ENCODE measurements at regions not wholly inside any gene's neighbourhood (a gene's known extent, or its start where the extent isn't known, plus 50 kb on each side); places are given as distances from the start of the nearest gene placed in this dataset.

GRCh38 chr19:29292562-29292961, 79.6 kb upstream of the UQCRFS1 start:
- DNase-seq (ENCODE audit: low read depth in 2 of 2): no peak

GRCh38 chr19:29293292-29293691, 80.3 kb upstream of the UQCRFS1 start:
- no peak for DNase-seq (ENCODE audit: low read depth in 2 of 2)

- DNase-seq (ENCODE audit: low read depth in 2 of 2): no peak
Observed at GRCh38 chr19:29293736-29294342, 80.9 kb upstream of the UQCRFS1 start.

- no peak for DNase-seq (ENCODE audit: low read depth in 2 of 2)
Observed at GRCh38 chr19:29294343-29294811, 81.4 kb upstream of the UQCRFS1 start.

GRCh38 chr19:29295285-29295684, 82.3 kb upstream of the UQCRFS1 start:
- DNase-seq (ENCODE audit: low read depth in 2 of 2): no peak

GRCh38 chr19:29297381-29297780, 84.4 kb upstream of the UQCRFS1 start:
- DNase-seq (ENCODE audit: low read depth in 2 of 2): no peak

GRCh38 chr19:29299416-29300380, 86.7 kb upstream of the UQCRFS1 start:
- DNase-seq (ENCODE audit: low read depth in 2 of 2): no peak

GRCh38 chr19:29302002-29302928, 89.3 kb upstream of the UQCRFS1 start:
- DNase-seq (ENCODE audit: low read depth in 2 of 2): no peak

GRCh38 chr19:29303069-29303718, 90.2 kb upstream of the UQCRFS1 start:
- DNase-seq (ENCODE audit: low read depth in 2 of 2): no peak

- no peak for DNase-seq (ENCODE audit: low read depth in 2 of 2)
Observed at GRCh38 chr19:29303719-29304090, 90.8 kb upstream of the UQCRFS1 start.

GRCh38 chr19:29305268-29305667, 92.3 kb upstream of the UQCRFS1 start:
- DNase-seq (ENCODE audit: low read depth in 2 of 2): no peak

- no peak for DNase-seq (ENCODE audit: low read depth in 2 of 2)
Observed at GRCh38 chr19:29308977-29309590, 96.1 kb upstream of the UQCRFS1 start.

- DNase-seq (ENCODE audit: low read depth in 2 of 2): no peak
Observed at GRCh38 chr19:29309637-29310036, 96.7 kb upstream of the UQCRFS1 start.

GRCh38 chr19:29311191-29311790, 98.3 kb upstream of the UQCRFS1 start:
- DNase-seq (ENCODE audit: low read depth in 2 of 2): no peak

- no peak for DNase-seq (ENCODE audit: low read depth in 2 of 2)
Observed at GRCh38 chr19:29315556-29316190, 102.7 kb upstream of the UQCRFS1 start.

GRCh38 chr19:29318581-29318980, 105.6 kb upstream of the UQCRFS1 start:
- no peak for DNase-seq (ENCODE audit: low read depth in 2 of 2)

- DNase-seq (ENCODE audit: low read depth in 2 of 2): no peak
Observed at GRCh38 chr19:29320086-29320485, 107.1 kb upstream of the UQCRFS1 start.

GRCh38 chr19:29320618-29321017, 107.7 kb upstream of the UQCRFS1 start:
- no peak for DNase-seq (ENCODE audit: low read depth in 2 of 2)

- DNase-seq (ENCODE audit: low read depth in 2 of 2): no peak
Observed at GRCh38 chr19:29321116-29321515, 108.2 kb upstream of the UQCRFS1 start.

- DNase-seq (ENCODE audit: low read depth in 2 of 2): no peak
Observed at GRCh38 chr19:29323021-29323430, 110.1 kb upstream of the UQCRFS1 start.
